ENCODE measurements at regions not wholly inside any gene's neighbourhood (a gene's known extent, or its start where the extent isn't known, plus 50 kb on each side); places are given as distances from the start of the nearest gene placed in this dataset.

GRCh38 chr12:59839514-59839913, 243.7 kb downstream of the SLC16A7 start:
- no peaks in the 10 kb centered on the region for H3K9me3 ChIP-seq (replicated peaks)
- no peaks in the 10 kb centered on the region for H3K27me3 ChIP-seq
- H3K36me3 ChIP-seq: no peaks in the 10 kb centered on the region
- H3K4me3 ChIP-seq: no peak overlapping the region
- no peak overlapping the region for H3K27ac ChIP-seq
- DNase-seq: no peak
- no peaks in the 10 kb centered on the region for H3K4me1 ChIP-seq

GRCh38 chr12:59843260-59843843, 247.5 kb downstream of the SLC16A7 start:
- Histone ChIP-seq H3K4me1 (no peaks in the 10 kb centered on the region), H3K27me3 (no peaks in the 10 kb centered on the region), H3K36me3 (no peaks in the 10 kb centered on the region), H3K4me3 (no peak overlapping the region), H3K27ac (no peak overlapping the region), H3K9me3 (replicated peaks) (no peaks in the 10 kb centered on the region)
- DNase-seq: no peak

GRCh38 chr12:59844750-59845149, 248.9 kb downstream of the SLC16A7 start:
- no peaks in the 10 kb centered on the region for H3K9me3 ChIP-seq (replicated peaks)
- no peak for DNase-seq

GRCh38 chr12:59845293-59845692, 249.5 kb downstream of the SLC16A7 start:
- H3K9me3 ChIP-seq (replicated peaks): no peaks in the 10 kb centered on the region
- no peak for DNase-seq
- H3K27ac ChIP-seq: no peak overlapping the region
- no peaks in the 10 kb centered on the region for H3K4me1 ChIP-seq
- no peaks in the 10 kb centered on the region for H3K36me3 ChIP-seq
- H3K4me3 ChIP-seq: no peak overlapping the region
- H3K27me3 ChIP-seq: no peaks in the 10 kb centered on the region

More at GRCh38 chr12:59844750-59845149, 248.9 kb downstream of the SLC16A7 start:
- Histone ChIP-seq H3K27ac (no peak overlapping the region), H3K4me1 (no peaks in the 10 kb centered on the region), H3K4me3 (no peak overlapping the region), H3K27me3 (no peaks in the 10 kb centered on the region), H3K36me3 (no peaks in the 10 kb centered on the region)

GRCh38 chr12:59847127-59847526, 251.3 kb downstream of the SLC16A7 start:
- Histone ChIP-seq H3K27ac (no peak overlapping the region), H3K9me3 (replicated peaks) (no peaks in the 10 kb centered on the region), H3K27me3 (no peaks in the 10 kb centered on the region), H3K4me3 (no peak overlapping the region), H3K36me3 (no peaks in the 10 kb centered on the region), H3K4me1 (no peaks in the 10 kb centered on the region)
- DNase-seq: no peak

- Histone ChIP-seq H3K36me3 (no peaks in the 10 kb centered on the region), H3K4me3 (no peak overlapping the region), H3K4me1 (no peaks in the 10 kb centered on the region), H3K9me3 (replicated peaks) (no peaks in the 10 kb centered on the region), H3K27ac (no peak overlapping the region), H3K27me3 (no peaks in the 10 kb centered on the region)
- DNase-seq: no peak
Measured at GRCh38 chr12:59850268-59850667, 254.4 kb downstream of the SLC16A7 start.

- no peak overlapping the region for H3K4me3 ChIP-seq
- no peaks in the 10 kb centered on the region for H3K4me1 ChIP-seq
- no peaks in the 10 kb centered on the region for H3K27me3 ChIP-seq
- no peak overlapping the region for H3K27ac ChIP-seq
- no peaks in the 10 kb centered on the region for H3K9me3 ChIP-seq (replicated peaks)
- no peak for DNase-seq
- H3K36me3 ChIP-seq: no peaks in the 10 kb centered on the region
Measured at GRCh38 chr12:59858508-59859170, 262.8 kb downstream of the SLC16A7 start.

- no peak overlapping the region for H3K27ac ChIP-seq
- H3K4me1 ChIP-seq: no peaks in the 10 kb centered on the region
- no peaks in the 10 kb centered on the region for H3K27me3 ChIP-seq
- DNase-seq: no peak
- H3K36me3 ChIP-seq: no peaks in the 10 kb centered on the region
- no peaks in the 10 kb centered on the region for H3K9me3 ChIP-seq (replicated peaks)
- no peak overlapping the region for H3K4me3 ChIP-seq
Measured at GRCh38 chr12:59859171-59859510, 263.3 kb downstream of the SLC16A7 start.

GRCh38 chr12:59861635-59862034, 265.8 kb downstream of the SLC16A7 start:
- no peak for DNase-seq
- Histone ChIP-seq H3K36me3 (no peaks in the 10 kb centered on the region), H3K9me3 (replicated peaks) (no peaks in the 10 kb centered on the region), H3K27ac (no peak overlapping the region), H3K4me3 (no peak overlapping the region), H3K4me1 (no peaks in the 10 kb centered on the region), H3K27me3 (no peaks in the 10 kb centered on the region)

GRCh38 chr12:59867055-59867454, 271.2 kb downstream of the SLC16A7 start:
- no peaks in the 10 kb centered on the region for H3K36me3 ChIP-seq
- DNase-seq: no peak

GRCh38 chr12:59867689-59868088, 271.9 kb downstream of the SLC16A7 start:
- Histone ChIP-seq H3K4me3 (no peak overlapping the region), H3K36me3 (no peaks in the 10 kb centered on the region), H3K9me3 (replicated peaks) (no peaks in the 10 kb centered on the region), H3K27ac (no peak overlapping the region), H3K4me1 (no peaks in the 10 kb centered on the region), H3K27me3 (no peaks in the 10 kb centered on the region)
- no peak for DNase-seq

More at GRCh38 chr12:59867055-59867454, 271.2 kb downstream of the SLC16A7 start:
- Histone ChIP-seq H3K27ac (no peak overlapping the region), H3K4me1 (no peaks in the 10 kb centered on the region), H3K4me3 (no peak overlapping the region), H3K9me3 (replicated peaks) (no peaks in the 10 kb centered on the region), H3K27me3 (no peaks in the 10 kb centered on the region)

GRCh38 chr12:59871779-59872178, 275.9 kb downstream of the SLC16A7 start:
- H3K4me1 ChIP-seq: no peaks in the 10 kb centered on the region
- no peak for DNase-seq
- H3K4me3 ChIP-seq: no peak overlapping the region
- no peaks in the 10 kb centered on the region for H3K36me3 ChIP-seq
- H3K27ac ChIP-seq: no peak overlapping the region
- no peaks in the 10 kb centered on the region for H3K27me3 ChIP-seq
- H3K9me3 ChIP-seq (replicated peaks): no peaks in the 10 kb centered on the region

GRCh38 chr12:59873136-59873535, 277.3 kb downstream of the SLC16A7 start:
- DNase-seq: no peak
- no peaks in the 10 kb centered on the region for H3K4me1 ChIP-seq
- H3K9me3 ChIP-seq (replicated peaks): no peaks in the 10 kb centered on the region
- no peaks in the 10 kb centered on the region for H3K27me3 ChIP-seq
- H3K27ac ChIP-seq: no peak overlapping the region
- H3K4me3 ChIP-seq: no peak overlapping the region
- no peaks in the 10 kb centered on the region for H3K36me3 ChIP-seq

GRCh38 chr12:59874781-59875180, 279.0 kb downstream of the SLC16A7 start:
- no peaks in the 10 kb centered on the region for H3K9me3 ChIP-seq (replicated peaks)
- no peaks in the 10 kb centered on the region for H3K4me1 ChIP-seq
- H3K27me3 ChIP-seq: no peaks in the 10 kb centered on the region
- no peak for DNase-seq
- no peaks in the 10 kb centered on the region for H3K36me3 ChIP-seq
- H3K27ac ChIP-seq: no peak overlapping the region
- H3K4me3 ChIP-seq: no peak overlapping the region

GRCh38 chr12:59886131-59886733, 290.4 kb downstream of the SLC16A7 start:
- no peaks in the 10 kb centered on the region for H3K27me3 ChIP-seq
- no peaks in the 10 kb centered on the region for H3K36me3 ChIP-seq
- no peaks in the 10 kb centered on the region for H3K4me1 ChIP-seq
- H3K27ac ChIP-seq: no peak overlapping the region
- no peak overlapping the region for H3K4me3 ChIP-seq
- DNase-seq: no peak
- no peaks in the 10 kb centered on the region for H3K9me3 ChIP-seq (replicated peaks)

- H3K27me3 ChIP-seq: no peaks in the 10 kb centered on the region
- H3K9me3 ChIP-seq (replicated peaks): no peaks in the 10 kb centered on the region
- H3K27ac ChIP-seq: no peak overlapping the region
- H3K4me3 ChIP-seq: no peak overlapping the region
- no peaks in the 10 kb centered on the region for H3K4me1 ChIP-seq
- no peak for DNase-seq
- no peaks in the 10 kb centered on the region for H3K36me3 ChIP-seq
Measured at GRCh38 chr12:59887178-59887577, 291.3 kb downstream of the SLC16A7 start.
